GM12874 (cell line): ENCODE measurements at regions not wholly inside any gene's neighbourhood (a gene's known extent, or its start where the extent isn't known, plus 50 kb on each side); places are given as distances from the start of the nearest gene placed in this dataset.

ENCODE experiments used
- TF ChIP-seq, protein P1 (sequence below): IDR thresholded peaks from 2 replicates; pipeline ENCODE4 v1.5.1; 2011; ENCODE audit warnings: low read depth, mild to moderate bottlenecking, control low read depth, low read length, moderate library complexity; ENCODE audit not compliant: insufficient read depth

DNA sequence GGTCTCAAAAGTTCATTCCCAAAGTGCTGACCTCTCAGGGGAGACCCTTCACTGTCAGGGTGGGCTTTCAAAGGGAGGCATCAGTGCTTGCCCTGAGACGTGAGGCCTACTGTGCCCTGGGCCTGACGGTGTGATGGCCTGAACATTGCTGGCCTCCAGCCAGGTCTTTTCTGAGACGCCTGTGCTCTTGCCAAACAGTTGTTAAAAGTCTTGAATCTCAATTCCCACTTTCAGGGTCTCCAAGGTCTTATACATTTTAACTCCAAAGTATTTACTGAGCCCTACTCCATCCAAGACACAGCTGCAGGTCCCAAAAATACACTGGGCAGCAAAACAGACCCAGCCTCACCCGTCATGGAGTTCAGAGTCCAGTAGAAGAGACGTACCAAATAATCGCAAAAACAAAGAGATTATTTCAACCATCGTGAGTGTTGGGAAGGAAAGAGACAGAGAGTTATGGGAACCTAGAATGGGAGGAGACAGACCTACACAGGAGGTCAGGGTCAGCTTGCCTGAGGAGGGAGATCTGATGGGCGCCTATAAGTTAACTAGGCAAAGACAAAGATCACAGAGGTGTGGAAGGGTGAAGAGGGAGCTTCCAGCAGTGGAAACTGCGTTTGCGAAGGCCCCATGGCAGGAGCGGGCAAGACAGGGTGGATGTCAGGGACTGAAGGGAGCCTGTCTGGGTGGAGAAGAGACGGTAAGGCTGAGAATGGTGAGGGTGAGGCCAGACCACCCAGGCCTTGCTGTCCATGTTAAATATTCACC is 446.3 kb downstream of the PREX1 start:
- TF ChIP-seq, protein P1, sequence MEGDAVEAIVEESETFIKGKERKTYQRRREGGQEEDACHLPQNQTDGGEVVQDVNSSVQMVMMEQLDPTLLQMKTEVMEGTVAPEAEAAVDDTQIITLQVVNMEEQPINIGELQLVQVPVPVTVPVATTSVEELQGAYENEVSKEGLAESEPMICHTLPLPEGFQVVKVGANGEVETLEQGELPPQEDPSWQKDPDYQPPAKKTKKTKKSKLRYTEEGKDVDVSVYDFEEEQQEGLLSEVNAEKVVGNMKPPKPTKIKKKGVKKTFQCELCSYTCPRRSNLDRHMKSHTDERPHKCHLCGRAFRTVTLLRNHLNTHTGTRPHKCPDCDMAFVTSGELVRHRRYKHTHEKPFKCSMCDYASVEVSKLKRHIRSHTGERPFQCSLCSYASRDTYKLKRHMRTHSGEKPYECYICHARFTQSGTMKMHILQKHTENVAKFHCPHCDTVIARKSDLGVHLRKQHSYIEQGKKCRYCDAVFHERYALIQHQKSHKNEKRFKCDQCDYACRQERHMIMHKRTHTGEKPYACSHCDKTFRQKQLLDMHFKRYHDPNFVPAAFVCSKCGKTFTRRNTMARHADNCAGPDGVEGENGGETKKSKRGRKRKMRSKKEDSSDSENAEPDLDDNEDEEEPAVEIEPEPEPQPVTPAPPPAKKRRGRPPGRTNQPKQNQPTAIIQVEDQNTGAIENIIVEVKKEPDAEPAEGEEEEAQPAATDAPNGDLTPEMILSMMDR = no peak

DNA sequence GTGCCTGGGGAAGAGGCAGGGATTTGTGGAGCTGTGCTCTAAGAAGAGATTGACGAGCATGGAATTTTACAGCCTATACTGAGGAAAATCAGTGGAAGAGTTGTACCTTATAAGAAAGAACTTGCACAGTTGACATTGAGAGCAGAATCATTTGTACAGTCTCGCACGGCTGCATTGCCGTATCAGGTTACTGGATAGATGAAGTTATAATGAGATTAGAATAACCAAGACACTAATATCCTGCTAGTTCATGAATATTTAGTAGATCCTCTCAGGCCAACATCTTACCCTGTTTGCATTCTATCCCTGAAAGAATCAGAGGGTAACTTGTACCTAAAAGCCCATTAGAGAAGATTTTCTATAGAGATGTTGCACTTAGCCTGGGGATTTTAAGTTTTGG is 447.1 kb downstream of the PREX1 start:
- TF ChIP-seq, protein P1 = no peak

DNA sequence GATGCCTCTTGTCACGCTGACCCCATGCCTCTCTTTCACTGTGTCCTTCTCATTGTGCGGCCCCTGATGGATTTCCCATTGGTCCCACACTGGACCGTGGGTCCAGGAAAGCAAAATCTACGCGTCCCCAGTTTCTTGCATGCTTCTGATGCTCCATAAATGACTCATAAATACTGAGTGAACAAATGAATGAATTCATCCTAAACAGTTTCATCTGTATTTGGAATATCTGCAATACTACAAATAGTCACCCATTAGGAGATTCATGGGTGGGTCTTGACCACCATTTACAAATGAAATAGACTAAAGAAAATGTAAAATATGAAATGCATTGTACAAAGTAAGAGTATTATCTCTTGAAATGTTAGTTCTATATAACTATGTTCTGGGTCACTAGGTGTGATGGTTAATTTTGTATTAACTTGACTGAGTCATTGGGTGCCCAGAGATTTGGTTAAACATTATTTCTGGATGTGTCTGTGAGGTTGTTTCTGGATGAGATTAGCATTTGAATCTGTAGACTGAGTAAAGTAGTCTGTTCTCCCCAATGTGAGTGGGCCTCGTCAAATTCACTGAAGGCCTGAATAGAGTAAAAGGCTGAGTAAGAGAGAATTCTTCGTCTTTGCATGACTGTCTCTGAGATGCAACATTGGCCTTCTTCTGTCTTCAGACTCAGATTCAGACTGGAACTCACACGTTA is 448.7 kb downstream of the PREX1 start:
- TF ChIP-seq, protein P1 = no peak

DNA sequence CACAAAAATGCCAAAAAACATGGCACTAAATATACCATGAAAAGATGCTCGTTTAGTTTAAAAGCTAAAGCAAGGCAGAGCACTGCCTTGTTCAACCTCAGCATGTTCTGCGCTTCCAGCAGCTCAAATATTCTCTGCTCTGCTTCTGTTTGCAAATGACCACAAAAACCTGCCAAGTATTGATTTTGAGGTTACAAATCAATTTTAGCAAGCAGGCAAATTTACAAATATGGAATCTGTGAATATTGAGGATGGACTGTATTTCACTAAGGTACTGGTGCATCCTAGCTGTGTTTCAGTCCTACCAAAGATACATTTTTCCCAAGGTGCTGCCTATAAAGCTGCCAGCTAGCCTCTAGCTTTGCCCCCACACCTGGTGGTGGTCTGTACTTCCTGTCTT is 449.9 kb downstream of the PREX1 start:
- TF ChIP-seq, protein P1 = no peak

DNA sequence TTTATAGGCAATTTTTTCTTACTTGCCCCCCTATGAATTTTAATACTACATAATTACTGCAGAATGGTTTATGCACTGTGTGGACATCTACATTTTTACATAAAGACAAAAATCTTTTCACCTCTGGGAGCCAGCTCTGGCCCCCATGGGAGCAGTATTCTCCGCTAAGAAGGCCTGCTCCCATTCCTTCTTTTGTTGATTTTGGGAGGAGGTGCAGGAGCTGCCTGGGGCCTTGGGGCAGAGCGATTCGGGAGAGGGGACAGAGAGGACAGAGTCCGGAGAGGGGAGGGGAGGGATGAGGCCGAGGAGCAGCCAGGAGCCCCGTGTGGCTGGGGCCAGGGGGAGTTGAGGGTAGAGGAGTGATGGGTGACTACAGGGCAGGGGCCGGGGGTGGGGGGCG is 452.0 kb downstream of the PREX1 start:
- TF ChIP-seq, protein P1 = no peak

DNA sequence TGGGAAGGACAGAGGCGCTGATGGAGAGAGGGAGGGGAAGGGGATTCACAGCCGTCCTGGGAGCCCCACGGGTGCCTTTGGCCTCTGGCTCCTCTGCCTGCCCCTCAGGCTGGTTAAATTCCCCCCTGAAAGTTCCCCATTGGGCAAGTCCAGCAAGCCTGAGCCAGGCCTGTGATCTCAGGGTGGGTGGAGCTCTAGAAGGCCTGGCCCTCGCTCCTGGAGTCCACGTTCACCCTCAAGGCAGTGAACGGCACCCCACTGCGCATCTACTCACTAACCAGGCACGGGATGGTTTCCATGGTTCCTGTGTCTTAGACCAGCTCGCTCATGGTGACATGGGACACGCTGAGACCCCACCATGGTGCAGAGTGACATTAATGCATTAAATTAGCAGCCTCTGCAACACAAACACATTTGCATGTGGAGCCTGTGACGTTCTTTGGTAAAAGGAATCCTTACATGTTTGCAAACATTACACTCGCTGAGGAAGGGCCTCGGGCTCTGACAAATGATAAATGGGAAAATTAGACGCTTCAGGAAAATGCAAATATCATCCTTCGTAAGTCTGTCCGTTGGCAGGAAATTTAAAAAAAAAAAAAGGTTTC is 452.7 kb downstream of the PREX1 start:
- TF ChIP-seq, protein P1 = no peak

DNA sequence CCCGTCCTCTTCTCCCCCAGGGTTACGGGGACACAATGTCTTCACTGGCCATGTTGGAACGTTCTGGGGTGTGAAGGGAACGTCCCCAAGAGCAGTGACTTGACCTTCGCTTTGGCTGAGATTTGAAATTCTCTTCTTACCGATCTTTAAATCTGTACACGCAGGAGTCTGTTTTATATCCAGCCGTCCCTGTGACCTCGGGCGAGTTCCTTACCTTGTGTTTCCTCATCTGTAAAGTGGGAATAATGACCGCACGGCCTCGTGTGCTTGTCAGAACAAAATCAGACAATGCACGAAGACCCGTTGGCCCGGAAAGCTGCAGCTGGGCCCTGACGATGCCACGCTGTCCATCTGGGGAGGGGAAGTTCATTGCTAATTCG is 454.3 kb downstream of the PREX1 start:
- TF ChIP-seq, protein P1 = no peak
